ENCODE measurements at regions not wholly inside any gene's neighbourhood (a gene's known extent, or its start where the extent isn't known, plus 50 kb on each side); places are given as distances from the start of the nearest gene placed in this dataset.

DNA sequence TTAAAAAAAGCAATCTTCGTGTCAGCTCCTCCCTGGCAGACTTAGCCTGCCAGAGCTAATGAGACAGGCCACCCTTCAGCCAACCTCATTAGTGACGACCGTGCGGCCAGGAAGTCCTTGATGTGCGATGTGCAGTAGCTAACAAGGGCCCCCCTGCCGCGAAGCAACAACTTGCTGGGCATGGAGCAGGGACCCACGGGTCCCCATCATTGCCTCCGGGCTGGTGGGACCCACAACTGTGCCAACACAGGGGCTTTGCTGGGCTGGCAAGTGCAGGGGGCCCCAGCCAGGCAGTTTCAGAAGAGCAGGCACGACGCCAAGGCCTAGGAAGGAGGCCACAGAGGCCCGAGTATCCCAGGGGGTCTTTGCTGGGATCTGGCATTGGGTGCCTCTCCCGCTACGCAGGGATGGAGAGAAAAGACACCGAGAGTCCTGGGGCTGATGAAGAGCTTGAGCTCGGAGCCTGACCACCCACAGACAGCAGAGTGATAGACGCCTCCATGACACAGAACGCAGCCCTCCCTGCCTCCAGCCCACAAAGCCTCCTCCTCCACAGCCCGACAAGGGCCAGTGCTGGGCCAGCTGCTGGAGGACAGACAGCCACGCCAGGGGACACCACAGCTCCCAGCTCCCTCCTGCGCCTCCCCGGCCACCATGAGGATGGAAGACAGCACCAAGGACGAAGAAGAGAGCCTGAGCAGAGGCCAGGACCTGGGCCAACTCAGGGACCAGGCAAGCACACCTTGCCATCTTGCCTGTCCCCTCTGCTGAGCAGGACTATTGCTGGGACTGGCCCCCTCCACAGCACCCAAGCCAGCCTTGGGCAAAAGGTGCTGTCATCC, 96.6 kb downstream of the YTHDF1 start:
- peaks cover 0 to 46% of the 10 kb centered on the region in 2 donors for H3K27me3 ChIP-seq
- H3K36me3 ChIP-seq = no peaks in the 10 kb centered on the region
- H3K4me3 ChIP-seq = no peak overlapping the region
- DNase-seq (ENCODE audit: low spot score in 2 of 2) = no peak
- peaks cover 0 to 20% (median 0%) of the 10 kb centered on the region in 4 donors for H3K9me3 ChIP-seq
- WGBS, 2 donors = 48 to 50% methylated on average over 17 to 22 of the region's 23 CpGs
- no peak overlapping the region for H3K27ac ChIP-seq
- no peaks in the 10 kb centered on the region for H3K4me1 ChIP-seq
- no peak for TF ChIP-seq POLR2A (IDR thresholded peaks at IDR 0.05)
- TF ChIP-seq, protein P1, sequence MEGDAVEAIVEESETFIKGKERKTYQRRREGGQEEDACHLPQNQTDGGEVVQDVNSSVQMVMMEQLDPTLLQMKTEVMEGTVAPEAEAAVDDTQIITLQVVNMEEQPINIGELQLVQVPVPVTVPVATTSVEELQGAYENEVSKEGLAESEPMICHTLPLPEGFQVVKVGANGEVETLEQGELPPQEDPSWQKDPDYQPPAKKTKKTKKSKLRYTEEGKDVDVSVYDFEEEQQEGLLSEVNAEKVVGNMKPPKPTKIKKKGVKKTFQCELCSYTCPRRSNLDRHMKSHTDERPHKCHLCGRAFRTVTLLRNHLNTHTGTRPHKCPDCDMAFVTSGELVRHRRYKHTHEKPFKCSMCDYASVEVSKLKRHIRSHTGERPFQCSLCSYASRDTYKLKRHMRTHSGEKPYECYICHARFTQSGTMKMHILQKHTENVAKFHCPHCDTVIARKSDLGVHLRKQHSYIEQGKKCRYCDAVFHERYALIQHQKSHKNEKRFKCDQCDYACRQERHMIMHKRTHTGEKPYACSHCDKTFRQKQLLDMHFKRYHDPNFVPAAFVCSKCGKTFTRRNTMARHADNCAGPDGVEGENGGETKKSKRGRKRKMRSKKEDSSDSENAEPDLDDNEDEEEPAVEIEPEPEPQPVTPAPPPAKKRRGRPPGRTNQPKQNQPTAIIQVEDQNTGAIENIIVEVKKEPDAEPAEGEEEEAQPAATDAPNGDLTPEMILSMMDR (IDR thresholded peaks at IDR 0.05) = no peak
- no peak for TF ChIP-seq EP300 (IDR thresholded peaks at IDR 0.05)

DNA sequence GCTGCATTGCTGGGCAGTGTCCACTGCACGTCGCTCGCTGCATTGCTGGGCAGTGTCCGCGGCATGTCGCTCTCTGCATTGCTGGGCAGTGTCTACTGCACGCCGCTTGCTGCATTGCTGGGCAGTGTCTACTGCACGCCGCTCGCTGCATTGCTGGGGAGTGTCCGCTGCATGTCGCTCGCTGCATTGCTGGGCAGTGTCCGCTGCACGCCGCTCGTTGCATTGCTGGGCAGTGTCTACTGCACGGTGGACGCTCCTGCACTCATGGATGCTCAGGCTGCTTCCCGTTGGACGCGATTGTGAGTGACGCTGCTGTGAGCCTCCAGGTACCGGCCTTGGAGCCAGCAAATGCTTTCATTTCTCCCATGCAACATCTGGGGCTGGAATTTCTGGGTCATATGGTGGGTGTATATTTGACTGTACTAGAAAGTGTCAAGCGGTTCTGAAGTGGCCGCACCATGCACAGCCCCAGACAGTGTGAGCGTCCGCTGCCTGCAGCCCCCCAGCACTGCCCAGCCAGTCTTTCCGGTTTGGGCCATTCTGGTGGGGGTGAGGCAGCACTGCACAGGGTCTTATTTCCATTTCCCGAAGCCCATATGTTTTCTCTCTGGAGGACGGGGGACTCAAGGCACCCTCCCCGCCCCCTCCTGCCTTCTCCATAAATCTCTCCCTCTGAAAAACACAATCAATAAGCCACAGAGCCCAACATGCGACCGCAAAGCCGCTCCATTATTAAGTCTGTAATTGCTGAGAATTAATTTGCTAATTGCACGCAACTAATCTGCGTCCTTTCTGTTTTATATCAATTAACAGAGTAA, 97.4 kb downstream of the YTHDF1 start:
- Histone ChIP-seq H3K27me3 (peaks cover 0 to 53% of the 10 kb centered on the region in 2 donors), H3K9me3 (peaks cover 0 to 19% (median 0%) of the 10 kb centered on the region in 4 donors), H3K4me3 (no peak overlapping the region), H3K4me1 (no peaks in the 10 kb centered on the region), H3K27ac (no peak overlapping the region), H3K36me3 (no peaks in the 10 kb centered on the region)
- no peak for DNase-seq (ENCODE audit: low spot score in 2 of 2)
- TF ChIP-seq, protein P1 (IDR thresholded peaks at IDR 0.05) = no peak
- TF ChIP-seq EP300 (IDR thresholded peaks at IDR 0.05) (no peak), POLR2A (IDR thresholded peaks at IDR 0.05) (no peak)
- WGBS, 2 donors = 73 to 79% methylated on average over 36 to 38 of the region's 38 CpGs

DNA sequence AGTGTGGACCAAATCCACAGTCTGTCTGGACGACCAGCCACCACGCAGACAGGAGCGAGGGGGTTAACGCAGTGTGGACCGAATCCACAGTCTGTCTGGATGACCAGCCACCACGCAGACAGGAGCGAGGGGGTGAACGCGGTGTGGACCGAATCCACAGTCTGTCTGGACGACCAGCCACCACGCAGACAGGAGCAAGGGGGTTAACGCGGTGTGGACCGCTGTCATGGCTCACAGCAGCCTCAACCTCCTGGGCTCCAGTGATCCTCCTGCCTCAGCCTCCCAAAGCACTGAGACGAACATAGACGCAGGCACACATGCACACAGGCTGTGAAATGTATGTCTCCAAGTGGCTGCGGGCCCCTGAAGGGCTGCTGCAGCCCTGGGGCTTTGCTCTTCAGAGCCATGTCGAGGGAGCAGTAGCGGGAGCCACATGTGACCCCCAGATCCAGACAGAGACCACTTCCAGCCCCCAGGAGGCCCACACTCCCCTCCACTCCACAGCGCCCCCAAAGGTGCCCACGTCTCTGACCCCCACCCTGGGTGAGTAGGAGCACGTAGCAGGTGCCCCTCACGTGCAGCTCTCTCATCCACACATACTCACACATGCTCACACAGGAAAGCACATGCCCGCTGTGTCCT, 98.1 kb downstream of the YTHDF1 start:
- H3K27me3 ChIP-seq = peaks cover 0 to 61% of the 10 kb centered on the region in 2 donors
- DNase-seq (ENCODE audit: low spot score in 2 of 2) = no peak
- H3K36me3 ChIP-seq = no peaks in the 10 kb centered on the region
- H3K27ac ChIP-seq = no peak overlapping the region
- TF ChIP-seq, protein P1 (IDR thresholded peaks at IDR 0.05) = no peak
- TF ChIP-seq EP300 (IDR thresholded peaks at IDR 0.05) (no peak), POLR2A (IDR thresholded peaks at IDR 0.05) (no peak)
- WGBS, 2 donors = 71 to 79% methylated on average over 20 to 21 of the region's 25 CpGs
- H3K4me3 ChIP-seq = no peak overlapping the region
- no peaks in the 10 kb centered on the region for H3K4me1 ChIP-seq
- peaks cover 0 to 12% (median 0%) of the 10 kb centered on the region in 4 donors for H3K9me3 ChIP-seq

DNA sequence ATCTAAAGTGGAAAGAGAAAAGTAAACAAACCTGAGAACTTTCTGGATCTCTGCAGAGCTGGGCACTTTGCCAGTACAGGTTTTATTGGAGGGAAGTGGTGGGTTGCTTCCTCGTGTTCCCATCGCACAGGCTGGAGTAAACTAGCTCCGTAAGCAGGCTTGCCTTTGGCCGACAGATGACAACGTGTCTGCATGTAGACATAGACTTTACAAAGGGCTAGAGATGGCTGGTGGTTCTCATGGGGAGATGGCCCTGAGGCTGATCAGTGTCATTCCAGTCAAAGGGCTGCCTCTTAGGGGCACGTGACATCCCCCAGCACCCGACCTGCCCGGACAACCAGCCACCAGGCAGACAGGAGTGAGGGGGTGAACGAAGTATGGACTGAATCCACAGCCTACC, 98.8 kb downstream of the YTHDF1 start:
- DNase-seq (ENCODE audit: low spot score in 2 of 2) = no peak
- WGBS, 2 donors = 67 to 72% methylated on average over 9 of the region's 9 CpGs
- H3K9me3 ChIP-seq = peaks cover 0 to 12% (median 0%) of the 10 kb centered on the region in 4 donors
- peaks cover 0 to 62% of the 10 kb centered on the region in 2 donors for H3K27me3 ChIP-seq
- TF ChIP-seq EP300 (IDR thresholded peaks at IDR 0.05) (no peak), POLR2A (IDR thresholded peaks at IDR 0.05) (no peak)
- TF ChIP-seq, protein P1 (IDR thresholded peaks at IDR 0.05) = no peak
- H3K27ac ChIP-seq = no peak overlapping the region
- no peaks in the 10 kb centered on the region for H3K4me1 ChIP-seq
- H3K36me3 ChIP-seq = no peaks in the 10 kb centered on the region
- H3K4me3 ChIP-seq = no peak overlapping the region
